ENCODE measurements at regions not wholly inside any gene's neighbourhood (a gene's known extent, or its start where the extent isn't known, plus 50 kb on each side); places are given as distances from the start of the nearest gene placed in this dataset.
"Not testable (repeated sequence)": the region's sequence is repeated elsewhere in the genome, so short reads cannot be mapped to it uniquely, and the experiment has no call there.

DNA sequence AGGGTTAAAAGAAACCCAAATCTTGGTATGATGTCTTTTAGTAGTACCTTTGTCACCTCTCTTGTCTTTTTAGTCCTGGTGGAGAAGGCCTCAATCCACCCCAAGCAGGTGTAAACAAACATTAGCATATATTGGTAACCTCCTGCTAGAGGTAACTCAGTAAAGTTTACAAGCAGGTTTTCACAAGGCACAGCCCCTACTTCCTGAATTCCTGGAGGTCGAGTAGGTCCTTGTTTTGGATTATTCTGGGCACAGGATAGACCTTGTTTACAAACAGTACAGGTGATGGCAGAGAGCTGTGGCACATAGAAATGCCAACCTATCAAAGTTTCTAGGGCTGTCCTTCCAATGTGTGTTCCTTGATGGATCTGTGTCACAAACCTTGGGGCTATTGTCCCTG lies 99.1 kb downstream of the ALG10 start:
- ATAC-seq (ENCODE audit: low read depth) (no peak), DNase-seq (ENCODE audit: low spot score) (no peak)
- TF ChIP-seq, protein P1, sequence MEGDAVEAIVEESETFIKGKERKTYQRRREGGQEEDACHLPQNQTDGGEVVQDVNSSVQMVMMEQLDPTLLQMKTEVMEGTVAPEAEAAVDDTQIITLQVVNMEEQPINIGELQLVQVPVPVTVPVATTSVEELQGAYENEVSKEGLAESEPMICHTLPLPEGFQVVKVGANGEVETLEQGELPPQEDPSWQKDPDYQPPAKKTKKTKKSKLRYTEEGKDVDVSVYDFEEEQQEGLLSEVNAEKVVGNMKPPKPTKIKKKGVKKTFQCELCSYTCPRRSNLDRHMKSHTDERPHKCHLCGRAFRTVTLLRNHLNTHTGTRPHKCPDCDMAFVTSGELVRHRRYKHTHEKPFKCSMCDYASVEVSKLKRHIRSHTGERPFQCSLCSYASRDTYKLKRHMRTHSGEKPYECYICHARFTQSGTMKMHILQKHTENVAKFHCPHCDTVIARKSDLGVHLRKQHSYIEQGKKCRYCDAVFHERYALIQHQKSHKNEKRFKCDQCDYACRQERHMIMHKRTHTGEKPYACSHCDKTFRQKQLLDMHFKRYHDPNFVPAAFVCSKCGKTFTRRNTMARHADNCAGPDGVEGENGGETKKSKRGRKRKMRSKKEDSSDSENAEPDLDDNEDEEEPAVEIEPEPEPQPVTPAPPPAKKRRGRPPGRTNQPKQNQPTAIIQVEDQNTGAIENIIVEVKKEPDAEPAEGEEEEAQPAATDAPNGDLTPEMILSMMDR (IDR thresholded peaks at IDR 0.05; ENCODE audit: poor library complexity, severe bottlenecking), result no peak
- no peaks in the 10 kb centered on the region for H3K4me1 ChIP-seq (ENCODE audit: insufficient read depth, poor library complexity, severe bottlenecking)
- no peaks in the 10 kb centered on the region for H3K27me3 ChIP-seq (ENCODE audit: insufficient read depth, poor library complexity, severe bottlenecking)
- H3K9me3 ChIP-seq (ENCODE audit: severe bottlenecking), result no peaks in the 10 kb centered on the region
- H3K27ac ChIP-seq (ENCODE audit: poor library complexity, severe bottlenecking), result no peak overlapping the region
- no peak overlapping the region for H3K4me3 ChIP-seq (ENCODE audit: severe bottlenecking)
- H3K36me3 ChIP-seq (ENCODE audit: low read depth), result no peaks in the 10 kb centered on the region

DNA sequence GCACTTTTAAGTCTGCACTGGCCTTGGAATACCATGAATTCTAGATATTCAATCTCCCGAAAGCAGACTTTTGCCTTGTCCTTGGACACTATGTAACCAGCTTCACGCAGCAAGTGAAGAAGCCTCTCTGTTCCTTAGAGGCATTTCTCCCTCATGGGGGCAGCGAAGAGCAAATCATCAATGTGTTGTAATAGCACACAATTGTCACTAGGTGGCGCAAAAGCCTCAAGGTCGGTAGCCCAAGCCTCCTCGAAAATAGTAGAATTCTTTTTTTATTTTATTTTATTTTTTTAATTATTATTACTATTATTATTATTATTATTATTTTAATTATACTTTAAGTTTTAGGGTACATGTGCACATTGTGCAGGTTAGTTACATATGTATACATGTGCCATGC lies 100.8 kb downstream of the ALG10 start:
- H3K9me3 ChIP-seq (ENCODE audit: severe bottlenecking); H3K4me1 ChIP-seq (ENCODE audit: insufficient read depth, poor library complexity, severe bottlenecking): not testable (repeated sequence)
- ATAC-seq (ENCODE audit: low read depth), result peak; percentile 58

DNA sequence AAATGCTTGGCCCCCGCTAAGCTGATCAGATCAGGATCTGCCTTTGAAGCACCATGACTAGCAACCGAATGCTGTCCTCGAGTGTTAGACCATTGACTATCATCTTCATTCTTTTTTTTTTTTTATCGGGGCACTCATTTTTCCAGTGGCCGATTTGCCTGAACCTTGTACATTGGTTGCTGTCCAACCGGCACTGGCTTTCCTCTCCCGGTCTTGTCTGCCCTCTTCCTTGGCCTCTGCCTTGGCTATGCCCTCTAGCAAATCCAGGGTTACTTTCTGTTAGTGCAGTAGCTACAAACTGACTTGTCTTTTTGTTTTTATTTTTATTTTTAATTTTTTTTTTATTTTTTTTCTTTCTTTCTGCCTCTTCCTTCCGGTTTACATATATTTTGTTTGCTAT lies 102.3 kb downstream of the ALG10 start:
- H3K9me3 ChIP-seq (ENCODE audit: severe bottlenecking), result no peaks in the 10 kb centered on the region
- TF ChIP-seq, protein P1 (IDR thresholded peaks at IDR 0.05; ENCODE audit: poor library complexity, severe bottlenecking), result no peak
- no peak for DNase-seq (ENCODE audit: low spot score)
- no peaks in the 10 kb centered on the region for H3K27me3 ChIP-seq (ENCODE audit: insufficient read depth, poor library complexity, severe bottlenecking)
- no peak overlapping the region for H3K4me3 ChIP-seq (ENCODE audit: severe bottlenecking)
- no peaks in the 10 kb centered on the region for H3K4me1 ChIP-seq (ENCODE audit: insufficient read depth, poor library complexity, severe bottlenecking)
- no peak for ATAC-seq (ENCODE audit: low read depth)
- no peaks in the 10 kb centered on the region for H3K36me3 ChIP-seq (ENCODE audit: low read depth)
- no peak overlapping the region for H3K27ac ChIP-seq (ENCODE audit: poor library complexity, severe bottlenecking)

More for the DNA sequence above, 100.8 kb downstream of the ALG10 start:
- TF ChIP-seq, protein P1 (IDR thresholded peaks at IDR 0.05; ENCODE audit: poor library complexity, severe bottlenecking), result peak; percentile 80
- not testable (repeated sequence) for H3K4me3 ChIP-seq (ENCODE audit: severe bottlenecking); H3K36me3 ChIP-seq (ENCODE audit: low read depth); H3K27ac ChIP-seq (ENCODE audit: poor library complexity, severe bottlenecking); DNase-seq (ENCODE audit: low spot score); H3K27me3 ChIP-seq (ENCODE audit: insufficient read depth, poor library complexity, severe bottlenecking)

DNA sequence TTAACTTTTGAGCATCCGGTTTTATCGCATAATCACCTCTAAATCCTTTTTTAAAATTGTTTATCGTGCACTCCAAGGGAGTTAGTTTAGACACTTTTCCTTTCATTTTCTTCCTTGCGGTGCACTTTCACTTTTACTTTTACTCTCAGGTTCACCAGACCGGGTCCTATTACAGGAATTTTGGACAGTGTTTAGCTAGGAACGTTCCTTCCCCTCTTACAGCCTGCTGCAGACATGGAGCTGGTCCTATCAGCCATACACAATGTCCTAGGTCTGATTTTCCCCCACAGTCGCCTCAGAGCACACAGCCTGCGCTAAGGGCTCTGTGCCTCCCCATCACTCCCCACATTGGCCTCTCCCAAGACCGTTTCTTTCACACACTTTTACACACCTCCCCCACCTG lies 103.9 kb downstream of the ALG10 start:
- peak; percentile 10; the same call in 1 of the 3 replicates for ATAC-seq (ENCODE audit: low read depth)
- no peak overlapping the region for H3K27ac ChIP-seq (ENCODE audit: poor library complexity, severe bottlenecking)
- H3K27me3 ChIP-seq (ENCODE audit: insufficient read depth, poor library complexity, severe bottlenecking), result no peaks in the 10 kb centered on the region
- no peaks in the 10 kb centered on the region for H3K36me3 ChIP-seq (ENCODE audit: low read depth)
- DNase-seq (ENCODE audit: low spot score), result no peak
- H3K4me3 ChIP-seq (ENCODE audit: severe bottlenecking), result no peak overlapping the region
- H3K4me1 ChIP-seq (ENCODE audit: insufficient read depth, poor library complexity, severe bottlenecking), result no peaks in the 10 kb centered on the region
- no peaks in the 10 kb centered on the region for H3K9me3 ChIP-seq (ENCODE audit: severe bottlenecking)
- TF ChIP-seq, protein P1 (IDR thresholded peaks at IDR 0.05; ENCODE audit: poor library complexity, severe bottlenecking), result no peak

DNA sequence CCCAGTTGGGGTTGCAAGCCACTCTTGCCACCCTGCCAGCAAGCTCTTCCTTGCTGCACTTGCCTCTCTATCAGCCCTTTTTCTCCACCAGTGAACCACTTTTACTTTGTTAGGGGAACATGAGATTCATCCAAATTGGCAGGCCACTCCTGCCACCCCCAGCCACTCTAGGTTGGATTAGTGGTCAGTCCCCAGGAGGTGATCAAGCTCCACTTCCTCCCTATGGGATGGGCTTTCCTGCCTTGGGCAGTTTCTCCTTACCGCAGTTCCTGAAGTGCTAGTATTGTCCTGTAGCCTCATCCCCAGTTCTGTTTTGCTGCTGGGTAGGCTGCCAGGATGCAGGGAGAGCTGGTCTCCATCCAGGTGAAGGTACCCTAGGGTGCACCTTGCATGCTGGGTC lies 104.5 kb downstream of the ALG10 start:
- H3K27ac ChIP-seq (ENCODE audit: poor library complexity, severe bottlenecking), result no peak overlapping the region
- H3K36me3 ChIP-seq (ENCODE audit: low read depth), result no peaks in the 10 kb centered on the region
- H3K4me3 ChIP-seq (ENCODE audit: severe bottlenecking), result no peak overlapping the region
- no peaks in the 10 kb centered on the region for H3K27me3 ChIP-seq (ENCODE audit: insufficient read depth, poor library complexity, severe bottlenecking)
- ATAC-seq (ENCODE audit: low read depth) (no peak), DNase-seq (ENCODE audit: low spot score) (no peak)
- no peaks in the 10 kb centered on the region for H3K9me3 ChIP-seq (ENCODE audit: severe bottlenecking)
- no peaks in the 10 kb centered on the region for H3K4me1 ChIP-seq (ENCODE audit: insufficient read depth, poor library complexity, severe bottlenecking)
- TF ChIP-seq, protein P1 (IDR thresholded peaks at IDR 0.05; ENCODE audit: poor library complexity, severe bottlenecking), result no peak

DNA sequence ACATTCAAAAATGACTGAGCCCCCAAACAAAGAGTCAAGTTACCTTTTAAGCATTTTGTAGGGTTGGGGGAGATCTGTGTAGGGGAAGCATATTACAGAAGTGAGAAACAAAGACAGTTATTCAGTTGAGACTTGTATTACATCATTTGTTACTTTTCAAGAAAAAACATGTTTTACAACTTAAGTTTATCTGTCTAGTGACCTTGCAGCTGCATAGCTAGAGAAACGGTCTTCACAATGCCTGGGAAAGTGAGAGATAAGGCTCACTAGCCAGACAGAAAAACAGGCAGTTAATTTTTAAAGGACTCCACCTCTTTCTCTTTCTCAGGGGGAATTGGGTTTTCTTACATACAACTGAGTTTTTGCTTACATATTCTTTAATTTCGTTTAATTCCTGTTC lies 105.1 kb downstream of the ALG10 start:
- not testable (repeated sequence) for H3K27me3 ChIP-seq (ENCODE audit: insufficient read depth, poor library complexity, severe bottlenecking); H3K9me3 ChIP-seq (ENCODE audit: severe bottlenecking); H3K27ac ChIP-seq (ENCODE audit: poor library complexity, severe bottlenecking); H3K4me1 ChIP-seq (ENCODE audit: insufficient read depth, poor library complexity, severe bottlenecking); H3K36me3 ChIP-seq (ENCODE audit: low read depth); DNase-seq (ENCODE audit: low spot score); ATAC-seq (ENCODE audit: low read depth); H3K4me3 ChIP-seq (ENCODE audit: severe bottlenecking)

All from RWPE2 (cell line).